ENCODE measurements at regions not wholly inside any gene's neighbourhood (a gene's known extent, or its start where the extent isn't known, plus 50 kb on each side); places are given as distances from the start of the nearest gene placed in this dataset.

GRCh38 chr6:82484737-82485626 lies 121.4 kb downstream of the TPBG start:
- no peak for TF ChIP-seq CTCF (conservative IDR thresholded peaks at IDR 0.05 in 1 of 2, IDR thresholded peaks at IDR 0.05 in 1 of 2; ENCODE audit: extremely low read depth in 1 of 2, insufficient read depth in 1 of 2, low read depth in 1 of 2, low read length in 2 of 2)
- no peak for TF ChIP-seq EZH2 (IDR thresholded peaks at IDR 0.05; ENCODE audit: borderline replicate concordance, low read length)
